ENCODE measurements at regions not wholly inside any gene's neighbourhood (a gene's known extent, or its start where the extent isn't known, plus 50 kb on each side); places are given as distances from the start of the nearest gene placed in this dataset.

- H4K12ac ChIP-seq (ENCODE audit: low read depth, low read length), result no peak overlapping the region
- H2BK120ac ChIP-seq (ENCODE audit: insufficient read depth, low read length, poor library complexity), result no peak overlapping the region
- no peak for DNase-seq
- H3K4ac ChIP-seq (ENCODE audit: low read depth, low read length), result no peak overlapping the region
- H3K4me3 ChIP-seq (ENCODE audit: low read depth, low read length), result no peak overlapping the region
- H3K36me3 ChIP-seq (ENCODE audit: control insufficient read depth in 1 of 2, insufficient read depth in 2 of 2, low read length in 2 of 2), result no peaks in the 10 kb centered on the region
- no peak overlapping the region for H3K14ac ChIP-seq (ENCODE audit: low read length)
- H3K4me2 ChIP-seq (ENCODE audit: low read length), result no peak overlapping the region
- no peak overlapping the region for H2AK5ac ChIP-seq (ENCODE audit: low read length)
- H2BK12ac ChIP-seq (ENCODE audit: low read length), result no peak overlapping the region
- H3K23ac ChIP-seq (ENCODE audit: low read length), result no peak overlapping the region
- no peaks in the 10 kb centered on the region for H3K4me1 ChIP-seq (ENCODE audit: control insufficient read depth in 1 of 2, insufficient read depth in 2 of 2, low read length in 2 of 2)
- no peak overlapping the region for H3K18ac ChIP-seq (ENCODE audit: low read length)
- H3K27me3 ChIP-seq (ENCODE audit: insufficient read depth, low read length), result no peaks in the 10 kb centered on the region
- H3K79me1 ChIP-seq (ENCODE audit: low read length), result no peaks in the 10 kb centered on the region
- no peak overlapping the region for H4K91ac ChIP-seq (ENCODE audit: low read depth, low read length)
- no peak overlapping the region for H3K27ac ChIP-seq (ENCODE audit: low read depth, low read length)
- H3K79me2 ChIP-seq (ENCODE audit: control insufficient read depth, insufficient read depth, low read length, poor library complexity), result no peaks in the 10 kb centered on the region
- no peak overlapping the region for H2BK5ac ChIP-seq (ENCODE audit: low read depth, low read length, poor library complexity)
- no CpG with 5 or more reads among the region's 4 CpGs for WGBS (ENCODE audit: extremely low coverage, insufficient coverage, insufficient read length)
- no peak overlapping the region for H3K9ac ChIP-seq (ENCODE audit: low read length)
- no peak overlapping the region for H2AFZ ChIP-seq (ENCODE audit: insufficient read depth, low read length, poor library complexity)
- H4K8ac ChIP-seq (ENCODE audit: low read depth, low read length), result no peak overlapping the region
- peaks cover 4% of the 10 kb centered on the region for H3K9me3 ChIP-seq (ENCODE audit: insufficient read depth, low read depth, low read length)
Observed at GRCh38 chr3:153273217-153273616, 111.2 kb downstream of the RAP2B start.

GRCh38 chr3:153273767-153274435, 111.9 kb downstream of the RAP2B start:
- no CpG with 5 or more reads among the region's 7 CpGs for WGBS (ENCODE audit: extremely low coverage, insufficient coverage, insufficient read length)
- no peak overlapping the region for H3K23ac ChIP-seq (ENCODE audit: low read length)
- no peak overlapping the region for H2AFZ ChIP-seq (ENCODE audit: insufficient read depth, low read length, poor library complexity)
- no peaks in the 10 kb centered on the region for H3K4me1 ChIP-seq (ENCODE audit: control insufficient read depth in 1 of 2, insufficient read depth in 2 of 2, low read length in 2 of 2)
- no peaks in the 10 kb centered on the region for H3K9me3 ChIP-seq (ENCODE audit: insufficient read depth, low read depth, low read length)
- no peak overlapping the region for H4K12ac ChIP-seq (ENCODE audit: low read depth, low read length)
- no peak overlapping the region for H2BK12ac ChIP-seq (ENCODE audit: low read length)
- no peak overlapping the region for H3K4me2 ChIP-seq (ENCODE audit: low read length)
- no peak overlapping the region for H2BK120ac ChIP-seq (ENCODE audit: insufficient read depth, low read length, poor library complexity)
- no peak overlapping the region for H3K4ac ChIP-seq (ENCODE audit: low read depth, low read length)
- H3K79me2 ChIP-seq (ENCODE audit: control insufficient read depth, insufficient read depth, low read length, poor library complexity), result no peaks in the 10 kb centered on the region
- H3K27ac ChIP-seq (ENCODE audit: low read depth, low read length), result no peak overlapping the region
- peak in 1 of 2 donors; percentile 21 for DNase-seq
- no peaks in the 10 kb centered on the region for H3K79me1 ChIP-seq (ENCODE audit: low read length)
- no peak overlapping the region for H2AK5ac ChIP-seq (ENCODE audit: low read length)
- H2BK5ac ChIP-seq (ENCODE audit: low read depth, low read length, poor library complexity), result no peak overlapping the region
- no peak overlapping the region for H3K14ac ChIP-seq (ENCODE audit: low read length)
- no peak overlapping the region for H3K9ac ChIP-seq (ENCODE audit: low read length)
- no peaks in the 10 kb centered on the region for H3K36me3 ChIP-seq (ENCODE audit: control insufficient read depth in 1 of 2, insufficient read depth in 2 of 2, low read length in 2 of 2)
- H3K18ac ChIP-seq (ENCODE audit: low read length), result no peak overlapping the region
- H3K27me3 ChIP-seq (ENCODE audit: insufficient read depth, low read length), result no peaks in the 10 kb centered on the region
- H4K8ac ChIP-seq (ENCODE audit: low read depth, low read length), result no peak overlapping the region
- H4K91ac ChIP-seq (ENCODE audit: low read depth, low read length), result no peak overlapping the region
- no peak overlapping the region for H3K4me3 ChIP-seq (ENCODE audit: low read depth, low read length)

GRCh38 chr3:153274561-153274960, 112.5 kb downstream of the RAP2B start:
- H3K4ac ChIP-seq (ENCODE audit: low read depth, low read length), result no peak overlapping the region
- no peak overlapping the region for H2BK12ac ChIP-seq (ENCODE audit: low read length)
- no peak overlapping the region for H4K12ac ChIP-seq (ENCODE audit: low read depth, low read length)
- H2BK120ac ChIP-seq (ENCODE audit: insufficient read depth, low read length, poor library complexity), result no peak overlapping the region
- no peak overlapping the region for H3K18ac ChIP-seq (ENCODE audit: low read length)
- no peak overlapping the region for H3K23ac ChIP-seq (ENCODE audit: low read length)
- no peaks in the 10 kb centered on the region for H3K27me3 ChIP-seq (ENCODE audit: insufficient read depth, low read length)
- no peak overlapping the region for H3K27ac ChIP-seq (ENCODE audit: low read depth, low read length)
- WGBS (ENCODE audit: extremely low coverage, insufficient coverage, insufficient read length), result no CpG with 5 or more reads among the region's 3 CpGs
- H4K91ac ChIP-seq (ENCODE audit: low read depth, low read length), result no peak overlapping the region
- H3K4me2 ChIP-seq (ENCODE audit: low read length), result no peak overlapping the region
- H3K9ac ChIP-seq (ENCODE audit: low read length), result no peak overlapping the region
- DNase-seq, result no peak
- no peaks in the 10 kb centered on the region for H3K36me3 ChIP-seq (ENCODE audit: control insufficient read depth in 1 of 2, insufficient read depth in 2 of 2, low read length in 2 of 2)
- no peaks in the 10 kb centered on the region for H3K79me1 ChIP-seq (ENCODE audit: low read length)
- H2AFZ ChIP-seq (ENCODE audit: insufficient read depth, low read length, poor library complexity), result no peak overlapping the region
- H3K79me2 ChIP-seq (ENCODE audit: control insufficient read depth, insufficient read depth, low read length, poor library complexity), result no peaks in the 10 kb centered on the region
- no peaks in the 10 kb centered on the region for H3K9me3 ChIP-seq (ENCODE audit: insufficient read depth, low read depth, low read length)
- no peaks in the 10 kb centered on the region for H3K4me1 ChIP-seq (ENCODE audit: control insufficient read depth in 1 of 2, insufficient read depth in 2 of 2, low read length in 2 of 2)
- H3K4me3 ChIP-seq (ENCODE audit: low read depth, low read length), result no peak overlapping the region
- H2AK5ac ChIP-seq (ENCODE audit: low read length), result no peak overlapping the region
- no peak overlapping the region for H4K8ac ChIP-seq (ENCODE audit: low read depth, low read length)
- no peak overlapping the region for H3K14ac ChIP-seq (ENCODE audit: low read length)
- no peak overlapping the region for H2BK5ac ChIP-seq (ENCODE audit: low read depth, low read length, poor library complexity)

DNA sequence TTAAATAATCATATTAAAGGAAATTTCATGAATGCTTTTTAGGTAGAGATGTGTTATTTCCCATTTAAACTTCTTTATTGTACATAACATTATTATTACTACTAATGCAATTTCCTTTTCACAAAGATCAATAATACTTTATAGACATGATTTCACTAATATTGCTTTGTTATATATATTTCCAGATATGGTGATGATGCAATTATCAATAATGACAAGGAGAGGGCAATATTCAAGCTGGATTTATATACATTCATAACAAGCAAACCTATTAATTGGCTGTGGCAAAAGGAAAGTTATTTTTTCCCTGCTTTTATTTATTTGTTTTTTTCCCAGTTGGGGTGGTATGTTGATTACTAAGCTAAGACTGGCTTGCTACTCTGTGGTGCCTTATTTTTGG, 113.5 kb downstream of the RAP2B start:
- H2AK5ac ChIP-seq (ENCODE audit: low read length), result no peak overlapping the region
- H3K27me3 ChIP-seq (ENCODE audit: insufficient read depth, low read length), result no peaks in the 10 kb centered on the region
- H2BK120ac ChIP-seq (ENCODE audit: insufficient read depth, low read length, poor library complexity), result no peak overlapping the region
- no peak overlapping the region for H3K4me3 ChIP-seq (ENCODE audit: low read depth, low read length)
- no peak overlapping the region for H2BK5ac ChIP-seq (ENCODE audit: low read depth, low read length, poor library complexity)
- no peaks in the 10 kb centered on the region for H3K36me3 ChIP-seq (ENCODE audit: control insufficient read depth in 1 of 2, insufficient read depth in 2 of 2, low read length in 2 of 2)
- no peak for DNase-seq
- H3K4me1 ChIP-seq (ENCODE audit: control insufficient read depth in 1 of 2, insufficient read depth in 2 of 2, low read length in 2 of 2), result no peaks in the 10 kb centered on the region
- no peak overlapping the region for H4K8ac ChIP-seq (ENCODE audit: low read depth, low read length)
- H3K4me2 ChIP-seq (ENCODE audit: low read length), result no peak overlapping the region
- H3K9ac ChIP-seq (ENCODE audit: low read length), result no peak overlapping the region
- H3K9me3 ChIP-seq (ENCODE audit: insufficient read depth, low read depth, low read length), result no peaks in the 10 kb centered on the region
- no peak overlapping the region for H4K12ac ChIP-seq (ENCODE audit: low read depth, low read length)
- H2BK12ac ChIP-seq (ENCODE audit: low read length), result no peak overlapping the region
- H3K27ac ChIP-seq (ENCODE audit: low read depth, low read length), result no peak overlapping the region
- H3K23ac ChIP-seq (ENCODE audit: low read length), result no peak overlapping the region
- no peak overlapping the region for H3K14ac ChIP-seq (ENCODE audit: low read length)
- no peak overlapping the region for H3K4ac ChIP-seq (ENCODE audit: low read depth, low read length)
- H4K91ac ChIP-seq (ENCODE audit: low read depth, low read length), result no peak overlapping the region
- no peak overlapping the region for H3K18ac ChIP-seq (ENCODE audit: low read length)
- no peak overlapping the region for H2AFZ ChIP-seq (ENCODE audit: insufficient read depth, low read length, poor library complexity)
- H3K79me2 ChIP-seq (ENCODE audit: control insufficient read depth, insufficient read depth, low read length, poor library complexity), result no peaks in the 10 kb centered on the region
- no peaks in the 10 kb centered on the region for H3K79me1 ChIP-seq (ENCODE audit: low read length)

All from trophoblast cell (in vitro differentiated cells and primary cell).